Smooth muscle cell (in vitro differentiated cells): ENCODE measurements at regions not wholly inside any gene's neighbourhood (a gene's known extent, or its start where the extent isn't known, plus 50 kb on each side); places are given as distances from the start of the nearest gene placed in this dataset.
A peak's percentile ranks its signal among the peaks of the same experiment; 100 is the strongest.
"Not testable (repeated sequence)": the region's sequence is repeated elsewhere in the genome, so short reads cannot be mapped to it uniquely, and the experiment has no call there.

Experiments used
- DNase-seq: peaks from one replicate; lab custom pipeline; 2025; ENCODE audit not compliant: unreplicated experiment; lab: John Stamatoyannopoulos, UW
- H2AFZ ChIP-seq: fragments of 200-600 bp; sonication (generic); 2 replicates; pipeline ENCODE4 v1.6.0; 2016; ENCODE audit warnings: antibody characterized with exemption, low read depth, mild to moderate bottlenecking
- H3F3A ChIP-seq: fragments of 200-600 bp; sonication (generic); 2 replicates; pipeline ENCODE4 v1.6.0; 2017; ENCODE audit warnings: antibody characterized with exemption, low read depth
- H3K27ac ChIP-seq: fragments of 200-600 bp; sonication (generic); 2 replicates; pipeline ENCODE4 v1.5.1; 2016; ENCODE audit warnings: low read depth, mild to moderate bottlenecking
- H3K27me3 ChIP-seq: fragments of 200-600 bp; sonication (generic); 2 replicates; pipeline ENCODE4 v1.6.1; 2016; ENCODE audit warnings: low read depth, mild to moderate bottlenecking
- H3K36me3 ChIP-seq: fragments of 200-600 bp; sonication (generic); 2 replicates; pipeline ENCODE4 v1.5.1; 2016; ENCODE audit warnings: low read depth
- H3K4me1 ChIP-seq: fragments of 200-600 bp; sonication (generic); 2 replicates; pipeline ENCODE4 v1.5.1; 2016; ENCODE audit warnings: low read depth
- H3K4me2 ChIP-seq: fragments of 200-600 bp; sonication (generic); 2 replicates; pipeline ENCODE4 v1.6.0; 2016; ENCODE audit warnings: mild to moderate bottlenecking
- H3K4me3 ChIP-seq: fragments of 200-600 bp; sonication (generic); 2 replicates; pipeline ENCODE4 v1.5.1; 2016; ENCODE audit warnings: mild to moderate bottlenecking
- H3K79me2 ChIP-seq: fragments of 200-600 bp; sonication (generic); 2 replicates; pipeline ENCODE4 v1.6.0; 2016; ENCODE audit warnings: low read depth, mild to moderate bottlenecking
- H3K9ac ChIP-seq: fragments of 200-600 bp; sonication (generic); 2 replicates; pipeline ENCODE4 v1.6.0; 2016; ENCODE audit warnings: low read depth
- H3K9me3 ChIP-seq: fragments of 200-600 bp; sonication (generic); replicated peaks from 2 replicates; pipeline ENCODE4 v1.5.1; 2016; ENCODE audit warnings: low read depth
- H4K20me1 ChIP-seq: fragments of 200-600 bp; sonication (generic); 2 replicates; pipeline ENCODE4 v1.6.0; 2016; ENCODE audit warnings: low read depth
- WGBS: methylation state at CpG from one replicate; pipeline ENCODE4 v1.1.7; 2016; ENCODE audit warnings: low lambda C conversion rate; 5-methylcytosine and 5-hydroxymethylcytosine counted together
- TF ChIP-seq, protein P1 (sequence below): fragments of 200-600 bp; sonication (generic); IDR thresholded peaks from 2 replicates; pipeline ENCODE4 v1.5.1; 2017; ENCODE audit warnings: borderline replicate concordance, mild to moderate bottlenecking, antibody characterized with exemption; ENCODE audit not compliant: insufficient read depth, poor library complexity, severe bottlenecking

DNA sequence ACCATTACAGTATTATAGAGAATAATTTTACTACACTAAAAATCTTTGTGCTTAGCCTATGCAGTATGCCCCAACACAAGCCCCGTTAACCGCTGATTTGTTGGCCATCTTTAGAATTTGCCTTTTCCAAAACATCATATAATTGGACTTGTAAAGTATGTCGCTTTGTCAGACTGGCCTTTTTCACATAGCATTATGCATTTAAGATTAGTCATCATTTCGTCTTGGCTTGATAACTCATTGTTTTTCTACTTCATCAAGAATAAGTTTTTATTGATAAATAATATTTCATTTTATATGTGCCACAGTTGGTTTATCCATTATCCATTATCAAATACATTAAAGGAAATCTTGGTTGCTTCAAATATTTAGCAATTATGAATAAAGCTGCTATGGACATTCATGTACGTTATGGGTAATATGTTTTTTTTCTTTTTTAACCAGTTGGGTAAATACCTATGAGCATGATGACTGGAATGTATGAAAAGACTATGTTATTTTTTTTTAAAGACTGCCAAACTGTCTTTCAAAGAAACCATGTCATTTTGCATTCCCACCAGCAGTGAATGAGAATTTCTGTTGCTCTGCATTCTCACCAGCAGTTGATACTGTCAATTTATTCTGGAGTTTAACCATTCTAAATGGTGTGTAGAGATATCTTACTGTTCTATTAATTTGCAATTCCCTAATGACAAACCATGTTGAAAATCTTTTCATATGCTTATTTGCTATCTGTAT lies 273.1 kb upstream of the KCND2 start:
- H3K27me3 ChIP-seq = no peaks in the 10 kb centered on the region
- H3K9me3 ChIP-seq = no peaks in the 10 kb centered on the region
- H3K4me2 ChIP-seq = no peak overlapping the region
- DNase-seq = no peak
- no peaks in the 10 kb centered on the region for H3F3A ChIP-seq
- no peak overlapping the region for H3K4me3 ChIP-seq
- 92% methylated on average over 5 of the region's 5 CpGs for WGBS
- TF ChIP-seq, protein P1, sequence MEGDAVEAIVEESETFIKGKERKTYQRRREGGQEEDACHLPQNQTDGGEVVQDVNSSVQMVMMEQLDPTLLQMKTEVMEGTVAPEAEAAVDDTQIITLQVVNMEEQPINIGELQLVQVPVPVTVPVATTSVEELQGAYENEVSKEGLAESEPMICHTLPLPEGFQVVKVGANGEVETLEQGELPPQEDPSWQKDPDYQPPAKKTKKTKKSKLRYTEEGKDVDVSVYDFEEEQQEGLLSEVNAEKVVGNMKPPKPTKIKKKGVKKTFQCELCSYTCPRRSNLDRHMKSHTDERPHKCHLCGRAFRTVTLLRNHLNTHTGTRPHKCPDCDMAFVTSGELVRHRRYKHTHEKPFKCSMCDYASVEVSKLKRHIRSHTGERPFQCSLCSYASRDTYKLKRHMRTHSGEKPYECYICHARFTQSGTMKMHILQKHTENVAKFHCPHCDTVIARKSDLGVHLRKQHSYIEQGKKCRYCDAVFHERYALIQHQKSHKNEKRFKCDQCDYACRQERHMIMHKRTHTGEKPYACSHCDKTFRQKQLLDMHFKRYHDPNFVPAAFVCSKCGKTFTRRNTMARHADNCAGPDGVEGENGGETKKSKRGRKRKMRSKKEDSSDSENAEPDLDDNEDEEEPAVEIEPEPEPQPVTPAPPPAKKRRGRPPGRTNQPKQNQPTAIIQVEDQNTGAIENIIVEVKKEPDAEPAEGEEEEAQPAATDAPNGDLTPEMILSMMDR = no peak
- H3K27ac ChIP-seq = no peak overlapping the region
- no peaks in the 10 kb centered on the region for H3K79me2 ChIP-seq
- no peaks in the 10 kb centered on the region for H3K36me3 ChIP-seq
- no peaks in the 10 kb centered on the region for H4K20me1 ChIP-seq
- H3K9ac ChIP-seq = no peak overlapping the region
- no peaks in the 10 kb centered on the region for H3K4me1 ChIP-seq
- no peak overlapping the region for H2AFZ ChIP-seq

GRCh38 chr7:120005720-120006119 lies 267.3 kb upstream of the KCND2 start:
- H3K4me3 ChIP-seq = no peak overlapping the region
- no peak for DNase-seq
- no peaks in the 10 kb centered on the region for H3K36me3 ChIP-seq
- H4K20me1 ChIP-seq = no peaks in the 10 kb centered on the region
- H2AFZ ChIP-seq = no peak overlapping the region
- H3F3A ChIP-seq = no peaks in the 10 kb centered on the region
- H3K27me3 ChIP-seq = no peaks in the 10 kb centered on the region
- 96% methylated on average over 6 of the region's 6 CpGs for WGBS
- TF ChIP-seq, protein P1 = no peak
- H3K27ac ChIP-seq = no peak overlapping the region
- H3K4me2 ChIP-seq = no peak overlapping the region
- H3K9ac ChIP-seq = no peak overlapping the region
- no peaks in the 10 kb centered on the region for H3K4me1 ChIP-seq
- H3K9me3 ChIP-seq = no peaks in the 10 kb centered on the region
- H3K79me2 ChIP-seq = no peaks in the 10 kb centered on the region

DNA sequence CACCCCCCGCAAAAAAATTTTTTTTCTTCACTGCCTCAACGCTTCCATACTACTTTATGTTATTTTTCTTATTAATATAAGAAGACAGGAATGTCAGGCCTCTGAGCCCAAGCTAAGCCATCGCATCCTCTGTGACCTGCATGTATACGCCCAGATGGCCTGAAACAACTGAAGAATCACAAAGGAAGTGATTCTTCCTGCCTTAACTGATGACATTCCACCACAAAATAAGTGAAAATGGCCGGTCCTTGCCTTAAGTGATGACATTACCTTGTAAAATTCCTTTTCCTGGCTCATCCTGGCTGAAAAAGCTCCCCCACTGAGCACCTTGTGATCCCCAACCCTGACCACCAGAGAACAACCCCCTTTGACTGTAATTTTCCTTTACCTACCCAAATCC lies 258.7 kb upstream of the KCND2 start:
- H3K9ac ChIP-seq, H3K27me3 ChIP-seq, H3K4me2 ChIP-seq, H4K20me1 ChIP-seq, H3K36me3 ChIP-seq, H3K4me1 ChIP-seq, H3K9me3 ChIP-seq, H3K79me2 ChIP-seq, H3K27ac ChIP-seq, H3F3A ChIP-seq, H3K4me3 ChIP-seq, DNase-seq: not testable (repeated sequence)
- 71% methylated on average over 5 of the region's 5 CpGs for WGBS
- H2AFZ ChIP-seq = peak overlapping the region; percentile 18

DNA sequence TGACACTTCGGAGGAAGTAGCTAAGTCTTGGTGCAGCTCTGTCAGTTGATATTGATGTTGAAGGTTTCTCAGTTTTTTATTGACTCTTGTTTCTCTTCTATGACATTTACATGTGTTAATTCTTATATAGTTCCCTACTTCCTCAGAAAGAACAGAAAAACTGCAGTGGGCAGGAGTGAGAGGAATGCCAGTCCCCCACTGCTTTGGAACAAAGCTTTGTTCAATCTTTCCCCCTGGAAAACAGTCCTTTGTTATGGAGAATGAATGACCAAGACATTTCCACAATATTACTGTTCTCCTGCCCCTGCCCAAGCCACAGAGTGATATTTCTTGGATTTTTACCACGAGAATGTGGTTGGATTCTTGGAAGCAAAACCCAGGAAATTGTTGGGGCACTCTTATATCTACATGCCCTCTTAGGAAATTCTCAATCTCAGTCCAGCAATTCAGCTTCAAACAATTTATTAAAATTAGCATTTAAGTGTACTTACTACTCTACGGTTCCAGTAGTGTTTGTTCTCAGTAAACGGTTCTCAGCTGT lies 258.0 kb upstream of the KCND2 start:
- no peak for DNase-seq
- TF ChIP-seq, protein P1 = no peak
- H2AFZ ChIP-seq = peak overlapping the region; percentile 20
- no peaks in the 10 kb centered on the region for H3K36me3 ChIP-seq
- H3K27ac ChIP-seq = no peak overlapping the region
- no peaks in the 10 kb centered on the region for H4K20me1 ChIP-seq
- H3K9ac ChIP-seq = no peak overlapping the region
- no peak overlapping the region for H3K4me2 ChIP-seq
- H3K79me2 ChIP-seq = no peaks in the 10 kb centered on the region
- H3K4me3 ChIP-seq = no peak overlapping the region
- no peaks in the 10 kb centered on the region for H3K27me3 ChIP-seq
- H3K4me1 ChIP-seq = peaks cover 3% of the 10 kb centered on the region
- H3F3A ChIP-seq = no peaks in the 10 kb centered on the region
- no peaks in the 10 kb centered on the region for H3K9me3 ChIP-seq
- 71% methylated on average over 4 of the region's 4 CpGs for WGBS
